DND-41 (cell line): ENCODE measurements at regions not wholly inside any gene's neighbourhood (a gene's known extent, or its start where the extent isn't known, plus 50 kb on each side); places are given as distances from the start of the nearest gene placed in this dataset.

Experiments used
- ATAC-seq: fragments of 200-7000 bp; cut with Tn5 transposase; 3 replicates; pipeline ENCODE4 v1.9.1; 2021; ENCODE audit warnings: low read depth; ENCODE audit not compliant: insufficient read depth
- DNase-seq: peaks from one replicate; pipeline ENCODE4 v3.0.0-alpha.2; 2020
- H2AFZ ChIP-seq: 2 replicates; pipeline ENCODE4 v1.6.0; 2012; ENCODE audit warnings: low read depth, low read length
- H3K27ac ChIP-seq: 2 replicates; pipeline ENCODE4 v1.5.1; 2012; ENCODE audit warnings: low read length, inconsistent platforms
- H3K27me3 ChIP-seq: fragments of 200-600 bp; sonication (generic); 2 replicates; pipeline ENCODE4 v1.6.0; 2012; ENCODE audit warnings: low read length, mild to moderate bottlenecking, inconsistent platforms; ENCODE audit not compliant: insufficient read depth, poor library complexity
- H3K36me3 ChIP-seq: 2 replicates; pipeline ENCODE4 v1.5.1; 2012; ENCODE audit warnings: low read length, inconsistent platforms; ENCODE audit not compliant: insufficient read depth
- H3K4me1 ChIP-seq: 2 replicates; pipeline ENCODE4 v1.5.1; 2012; ENCODE audit warnings: mild to moderate bottlenecking, low read length; ENCODE audit not compliant: insufficient read depth
- H3K4me2 ChIP-seq: 2 replicates; pipeline ENCODE4 v1.6.0; 2012; ENCODE audit warnings: mild to moderate bottlenecking, moderate library complexity, low read length, inconsistent platforms; ENCODE audit not compliant: insufficient read depth
- H3K4me3 ChIP-seq, 2 experiments: fragments of 200-600 bp in 1 of 2; shearing (Covaris generic) in 1 of 2; 2 replicates each; pipeline ENCODE4 v1.5.1; 2012 to 2016; ENCODE audit warnings: inconsistent platforms in 2 of 2, low read length in 2 of 2, mild to moderate bottlenecking in 2 of 2, low read depth in 1 of 2, moderate library complexity in 1 of 2
- H3K79me2 ChIP-seq: 2 replicates; pipeline ENCODE4 v1.6.0; 2012; ENCODE audit warnings: low read length, inconsistent platforms; ENCODE audit not compliant: insufficient read depth
- H3K9ac ChIP-seq: 2 replicates; pipeline ENCODE4 v1.6.0; 2012; ENCODE audit warnings: low read depth, mild to moderate bottlenecking, inconsistent platforms, low read length, moderate library complexity
- H3K9me3 ChIP-seq: 2 replicates; pipeline ENCODE4 v1.5.1; 2012; ENCODE audit warnings: low read length, moderate library complexity, mild to moderate bottlenecking, inconsistent platforms; ENCODE audit not compliant: insufficient read depth, severe bottlenecking
- H4K20me1 ChIP-seq: 2 replicates; pipeline ENCODE4 v1.6.0; 2012; ENCODE audit warnings: low read length; ENCODE audit not compliant: insufficient read depth
- EZH2 ChIP-seq: IDR thresholded peaks from 3 replicates; pipeline ENCODE4 v1.6.1; 2012; ENCODE audit warnings: borderline replicate concordance, low read depth, mild to moderate bottlenecking, moderate library complexity, low read length, inconsistent platforms; ENCODE audit not compliant: severe bottlenecking
- TF ChIP-seq, protein P1 (sequence below): IDR thresholded peaks from 2 replicates; pipeline ENCODE4 v1.5.1; 2012; ENCODE audit warnings: borderline replicate concordance, low read length, moderate library complexity, mild to moderate bottlenecking; ENCODE audit not compliant: poor library complexity, severe bottlenecking; ENCODE audit errors: extremely low read depth

DNA sequence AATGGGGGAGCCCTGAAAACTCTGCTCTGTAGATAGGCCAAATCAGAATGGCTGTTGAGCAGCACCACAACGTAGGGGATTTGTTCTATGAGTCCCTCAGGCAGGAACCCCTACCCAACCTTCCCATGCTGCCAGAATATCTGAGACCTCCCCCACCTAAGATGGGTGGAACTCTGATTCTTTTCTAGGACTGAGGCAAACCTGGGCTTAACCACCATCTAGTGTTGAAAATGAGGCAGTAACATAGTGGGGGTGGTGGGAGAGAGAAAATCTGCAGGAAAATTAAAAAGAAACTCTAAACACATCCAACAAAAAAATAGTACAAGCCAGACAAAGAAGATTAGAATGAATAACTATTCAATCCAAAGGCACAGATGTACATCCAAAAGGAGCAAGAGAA is 228.4 kb downstream of the ATPSCKMT start:
- Histone ChIP-seq H3K27me3 (no peaks in the 10 kb centered on the region), H2AFZ (no peak overlapping the region), H3K9ac (no peak overlapping the region), H3K36me3 (no peaks in the 10 kb centered on the region), H3K4me1 (no peaks in the 10 kb centered on the region), H4K20me1 (no peaks in the 10 kb centered on the region), H3K27ac (no peak overlapping the region), H3K79me2 (no peaks in the 10 kb centered on the region), H3K4me3 (no peak overlapping the region), H3K9me3 (no peaks in the 10 kb centered on the region), H3K4me2 (no peak overlapping the region)
- TF ChIP-seq, protein P1, sequence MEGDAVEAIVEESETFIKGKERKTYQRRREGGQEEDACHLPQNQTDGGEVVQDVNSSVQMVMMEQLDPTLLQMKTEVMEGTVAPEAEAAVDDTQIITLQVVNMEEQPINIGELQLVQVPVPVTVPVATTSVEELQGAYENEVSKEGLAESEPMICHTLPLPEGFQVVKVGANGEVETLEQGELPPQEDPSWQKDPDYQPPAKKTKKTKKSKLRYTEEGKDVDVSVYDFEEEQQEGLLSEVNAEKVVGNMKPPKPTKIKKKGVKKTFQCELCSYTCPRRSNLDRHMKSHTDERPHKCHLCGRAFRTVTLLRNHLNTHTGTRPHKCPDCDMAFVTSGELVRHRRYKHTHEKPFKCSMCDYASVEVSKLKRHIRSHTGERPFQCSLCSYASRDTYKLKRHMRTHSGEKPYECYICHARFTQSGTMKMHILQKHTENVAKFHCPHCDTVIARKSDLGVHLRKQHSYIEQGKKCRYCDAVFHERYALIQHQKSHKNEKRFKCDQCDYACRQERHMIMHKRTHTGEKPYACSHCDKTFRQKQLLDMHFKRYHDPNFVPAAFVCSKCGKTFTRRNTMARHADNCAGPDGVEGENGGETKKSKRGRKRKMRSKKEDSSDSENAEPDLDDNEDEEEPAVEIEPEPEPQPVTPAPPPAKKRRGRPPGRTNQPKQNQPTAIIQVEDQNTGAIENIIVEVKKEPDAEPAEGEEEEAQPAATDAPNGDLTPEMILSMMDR, result no peak
- no peak for TF ChIP-seq EZH2
- ATAC-seq (no peak), DNase-seq (no peak)

DNA sequence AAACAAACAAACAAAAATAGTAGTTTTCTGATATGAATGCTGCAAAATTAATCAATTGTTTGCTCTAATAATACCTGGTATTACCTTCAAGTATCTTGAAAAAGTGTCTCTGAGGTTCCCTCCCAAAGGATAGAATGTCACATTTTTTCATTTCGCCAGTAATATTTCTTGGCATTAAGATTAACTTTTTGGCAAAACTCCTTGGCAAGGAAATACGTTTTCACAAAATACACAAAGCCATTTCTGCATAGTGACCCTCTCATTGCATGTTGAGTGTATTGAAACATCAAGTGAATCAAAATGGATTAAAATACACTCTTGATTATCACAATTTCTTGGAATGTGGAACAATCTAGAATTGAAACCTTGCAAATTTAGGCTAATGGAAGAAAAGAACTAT is 230.5 kb downstream of the ATPSCKMT start:
- no peaks in the 10 kb centered on the region for H3K9me3 ChIP-seq
- H3K9ac ChIP-seq, result no peak overlapping the region
- no peaks in the 10 kb centered on the region for H4K20me1 ChIP-seq
- H3K4me3 ChIP-seq, result no peak overlapping the region
- H3K4me1 ChIP-seq, result no peaks in the 10 kb centered on the region
- H3K79me2 ChIP-seq, result no peaks in the 10 kb centered on the region
- no peak overlapping the region for H3K27ac ChIP-seq
- no peak for TF ChIP-seq EZH2
- TF ChIP-seq, protein P1, result no peak
- no peak overlapping the region for H2AFZ ChIP-seq
- H3K27me3 ChIP-seq, result no peaks in the 10 kb centered on the region
- ATAC-seq, result no peak
- H3K4me2 ChIP-seq, result no peak overlapping the region
- no peak for DNase-seq
- H3K36me3 ChIP-seq, result no peaks in the 10 kb centered on the region

DNA sequence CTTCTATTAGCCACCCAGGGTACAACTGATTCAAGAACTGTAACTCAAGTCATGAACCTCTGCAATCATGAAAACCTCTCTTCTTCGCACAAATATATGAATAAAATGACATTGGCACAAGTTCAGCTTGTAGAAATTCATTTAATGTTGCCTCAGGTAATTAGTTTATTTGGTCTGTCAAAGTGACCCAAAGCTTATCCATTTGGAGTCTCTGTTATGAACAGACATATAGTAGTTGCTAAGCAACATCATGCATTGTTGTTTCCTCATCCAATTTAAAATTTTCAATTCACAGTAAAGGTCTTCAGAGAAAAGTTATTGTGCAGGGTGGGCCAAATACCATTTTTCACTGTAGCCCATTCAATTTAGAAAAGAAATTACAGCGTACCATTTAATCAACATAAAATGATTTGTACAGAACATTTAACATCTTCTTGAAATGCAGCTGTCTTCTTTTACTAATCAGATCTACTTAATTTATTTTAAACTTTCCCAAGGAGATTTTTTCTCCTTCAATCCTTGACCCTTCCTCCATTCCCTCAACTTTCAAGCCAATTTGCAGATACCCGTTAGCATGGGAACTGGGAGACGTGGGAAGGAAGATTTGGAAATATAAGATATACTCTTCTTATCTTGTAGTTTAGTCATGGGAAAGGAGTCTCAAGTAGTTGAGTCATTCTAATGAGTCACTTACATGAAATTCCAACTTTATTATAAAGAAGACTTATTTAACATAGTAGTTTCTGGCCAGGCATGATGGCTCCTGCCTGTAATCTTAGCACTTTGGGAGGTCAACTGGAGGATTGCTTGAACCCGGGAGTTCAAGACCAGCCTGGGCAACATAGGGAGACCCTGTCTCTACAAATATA is 231.3 kb downstream of the ATPSCKMT start:
- H3K9ac ChIP-seq, result no peak overlapping the region
- no peaks in the 10 kb centered on the region for H3K9me3 ChIP-seq
- TF ChIP-seq EZH2, result no peak
- TF ChIP-seq, protein P1, result no peak
- no peak for DNase-seq
- no peaks in the 10 kb centered on the region for H4K20me1 ChIP-seq
- no peaks in the 10 kb centered on the region for H3K36me3 ChIP-seq
- H3K79me2 ChIP-seq, result no peaks in the 10 kb centered on the region
- H3K4me1 ChIP-seq, result no peaks in the 10 kb centered on the region
- H3K27ac ChIP-seq, result no peak overlapping the region
- H3K27me3 ChIP-seq, result no peaks in the 10 kb centered on the region
- H3K4me3 ChIP-seq, result no peak overlapping the region
- no peak overlapping the region for H2AFZ ChIP-seq
- no peak overlapping the region for H3K4me2 ChIP-seq
- ATAC-seq, result no peak
